ENCODE measurements at regions not wholly inside any gene's neighbourhood (a gene's known extent, or its start where the extent isn't known, plus 50 kb on each side); places are given as distances from the start of the nearest gene placed in this dataset.

GRCh38 chr20:40808936-40809335 is 119.9 kb upstream of the MAFB start (continued):
- no peak for TF ChIP-seq SUZ12 (IDR thresholded peaks at IDR 0.05; ENCODE audit: low read length)
- TF ChIP-seq, protein P1, sequence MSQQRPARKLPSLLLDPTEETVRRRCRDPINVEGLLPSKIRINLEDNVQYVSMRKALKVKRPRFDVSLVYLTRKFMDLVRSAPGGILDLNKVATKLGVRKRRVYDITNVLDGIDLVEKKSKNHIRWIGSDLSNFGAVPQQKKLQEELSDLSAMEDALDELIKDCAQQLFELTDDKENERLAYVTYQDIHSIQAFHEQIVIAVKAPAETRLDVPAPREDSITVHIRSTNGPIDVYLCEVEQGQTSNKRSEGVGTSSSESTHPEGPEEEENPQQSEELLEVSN (IDR thresholded peaks at IDR 0.05), result no peak
